Activated gamma-delta T cell (primary cell): ENCODE measurements at regions not wholly inside any gene's neighbourhood (a gene's known extent, or its start where the extent isn't known, plus 50 kb on each side); places are given as distances from the start of the nearest gene placed in this dataset.
"Not testable (repeated sequence)": the region's sequence is repeated elsewhere in the genome, so short reads cannot be mapped to it uniquely, and the experiment has no call there.

ENCODE experiments used
- DNase-seq: peaks from one replicate; lab custom pipeline; 2025; lab: John Stamatoyannopoulos, UW

DNA sequence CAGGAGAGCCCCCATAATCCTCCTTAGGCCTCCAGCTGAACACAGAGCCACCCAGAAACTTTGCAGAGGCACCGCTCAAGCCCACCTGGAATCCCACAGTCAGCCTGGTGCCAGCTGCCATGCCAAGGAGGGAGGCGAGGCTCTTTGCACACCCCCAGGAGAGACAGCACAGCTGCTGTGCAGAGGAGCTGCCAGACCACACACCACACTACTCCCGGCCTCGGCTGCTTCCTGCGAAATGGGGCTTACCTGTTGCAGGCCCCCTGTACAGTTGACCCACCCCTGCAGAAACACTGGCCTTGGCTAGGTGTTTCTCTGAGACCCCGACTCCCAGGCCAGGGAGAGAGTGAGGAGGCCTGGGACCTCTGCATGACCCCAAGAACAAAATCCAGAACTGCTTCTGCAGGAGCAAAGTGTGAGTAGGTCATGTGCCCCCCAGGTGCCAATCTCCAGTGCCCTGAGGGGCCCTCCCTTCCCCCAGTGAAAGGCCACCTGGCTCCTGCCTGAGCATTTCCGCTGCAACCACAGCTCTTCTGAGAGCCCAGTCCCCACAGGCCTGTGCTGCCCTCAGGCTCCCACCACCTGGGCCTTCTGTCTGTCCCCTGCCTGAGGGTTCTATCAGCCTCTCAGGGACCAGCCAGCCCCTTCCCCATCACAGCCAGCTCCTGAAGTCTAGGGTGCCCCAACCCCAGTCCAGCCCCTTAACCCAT, 580.4 kb downstream of the UQCRFS1 start:
- DNase-seq, result no peak

DNA sequence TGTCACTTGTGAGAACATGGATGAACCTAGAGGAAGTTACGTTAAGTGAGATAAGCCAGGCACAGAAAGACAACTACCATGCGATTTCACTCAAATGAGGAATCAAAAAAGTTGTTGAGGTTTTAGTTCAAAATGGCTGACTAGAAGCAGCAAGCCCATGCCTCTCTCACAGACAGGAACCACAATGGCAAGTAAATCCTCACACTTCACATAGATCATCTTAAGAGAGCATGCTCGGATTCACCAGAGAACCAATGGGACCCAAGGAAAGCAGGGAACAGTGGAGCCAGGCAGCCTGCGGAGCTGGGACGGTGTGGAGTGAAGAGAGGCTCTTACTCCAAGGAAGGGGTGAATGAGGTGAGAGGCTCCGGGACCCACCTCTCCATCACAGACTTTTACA, 581.0 kb downstream of the UQCRFS1 start:
- no peak for DNase-seq

DNA sequence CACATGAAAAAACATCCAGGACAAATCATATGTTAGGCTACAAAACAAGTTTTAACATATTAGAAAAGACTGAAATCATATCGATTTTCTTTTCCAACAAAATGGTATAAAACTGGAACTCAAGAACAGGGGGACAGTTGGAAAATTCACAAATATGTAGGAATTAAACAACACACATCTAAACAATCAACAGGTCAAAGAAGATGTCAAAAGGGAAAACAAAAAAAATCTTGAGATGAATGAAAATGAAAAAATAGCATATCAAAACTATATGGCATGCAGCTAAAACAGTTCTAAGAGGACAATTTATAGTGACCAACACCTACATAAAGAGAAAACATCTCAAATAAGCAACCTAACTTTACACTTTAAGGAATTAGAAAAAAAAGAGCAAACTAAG, 585.3 kb downstream of the UQCRFS1 start:
- DNase-seq, result no peak

DNA sequence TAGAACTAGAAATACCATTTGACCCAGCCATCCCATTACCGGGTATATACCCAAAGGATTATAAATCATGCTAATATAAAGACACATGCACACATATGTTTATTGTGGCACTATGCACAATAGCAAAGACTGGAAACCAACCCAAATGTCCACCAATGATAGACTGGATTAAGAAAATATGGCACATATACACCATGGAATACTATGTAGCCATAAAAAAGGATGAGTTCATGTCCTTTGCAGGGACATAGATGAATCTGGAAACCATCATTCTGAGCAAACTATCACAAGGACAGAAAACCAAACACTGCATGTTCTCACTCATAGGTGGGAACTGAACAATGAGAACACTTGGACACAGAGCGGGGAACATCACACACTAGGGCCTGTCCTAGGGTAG, 586.5 kb downstream of the UQCRFS1 start:
- DNase-seq, result not testable (repeated sequence)

DNA sequence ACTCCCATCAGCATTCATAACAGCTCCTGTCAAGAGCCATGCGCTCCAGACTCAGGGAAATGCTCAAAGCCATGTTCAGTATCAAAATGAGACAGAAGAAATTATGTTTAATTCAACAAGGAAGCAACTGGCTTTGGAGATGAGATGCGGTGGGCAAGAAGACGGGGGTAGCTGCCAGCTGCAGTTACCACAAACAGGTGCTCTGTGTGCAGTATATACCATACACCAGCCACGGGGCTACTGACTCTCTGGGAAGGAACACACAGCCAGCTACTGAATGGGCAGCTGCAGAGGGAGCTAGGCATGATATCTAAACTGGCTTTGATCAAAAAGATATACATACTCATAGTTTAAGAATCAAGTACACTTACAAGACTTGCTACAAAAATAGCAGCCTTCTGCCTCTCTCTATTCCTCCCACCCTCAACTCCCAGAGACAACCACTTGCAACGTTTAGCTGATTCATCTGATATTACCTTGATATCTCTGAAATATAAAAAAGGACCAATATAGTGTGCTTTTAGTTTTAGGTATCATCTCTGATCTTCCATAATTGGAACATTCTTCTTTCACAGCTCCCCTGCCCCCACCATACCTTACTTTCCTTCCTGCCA, 593.0 kb downstream of the UQCRFS1 start:
- DNase-seq, result no peak

DNA sequence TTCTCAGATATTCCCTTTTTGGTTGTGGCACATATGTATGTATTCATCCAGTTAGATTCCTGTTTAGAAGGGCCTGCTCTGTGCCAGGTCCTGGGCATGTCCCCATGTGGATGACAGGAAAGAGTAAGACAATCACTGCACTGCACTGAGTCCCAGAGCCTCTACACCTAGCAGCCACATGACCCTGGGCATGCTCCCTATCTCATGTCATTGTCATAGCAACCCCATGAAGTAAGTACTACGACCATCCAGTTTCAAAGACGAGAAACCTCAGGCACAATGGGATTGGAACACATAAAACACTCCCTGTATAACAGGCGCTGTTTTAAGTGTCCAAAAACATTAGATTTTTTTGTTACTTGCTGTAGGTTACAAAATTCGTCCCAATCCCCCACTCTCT, 594.4 kb downstream of the UQCRFS1 start:
- DNase-seq, result no peak

DNA sequence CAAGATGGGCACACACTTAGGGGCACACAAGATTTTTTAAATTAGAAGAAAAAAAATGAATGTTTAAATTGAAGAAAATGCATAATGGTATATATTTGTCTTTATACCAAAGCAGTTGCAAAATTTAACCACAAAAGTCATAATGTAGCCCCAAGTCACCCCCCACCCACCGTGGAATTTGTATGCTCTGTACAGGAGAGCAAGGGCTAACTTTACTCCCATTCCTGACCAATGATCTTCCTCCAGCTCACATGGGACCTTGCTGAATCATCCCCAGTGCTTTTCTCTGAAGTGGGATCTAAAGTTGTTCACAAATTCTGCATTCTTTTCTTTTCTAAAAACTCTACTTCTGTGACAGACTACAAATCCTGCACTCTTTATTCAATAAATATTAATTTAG, 597.0 kb downstream of the UQCRFS1 start:
- no peak for DNase-seq

DNA sequence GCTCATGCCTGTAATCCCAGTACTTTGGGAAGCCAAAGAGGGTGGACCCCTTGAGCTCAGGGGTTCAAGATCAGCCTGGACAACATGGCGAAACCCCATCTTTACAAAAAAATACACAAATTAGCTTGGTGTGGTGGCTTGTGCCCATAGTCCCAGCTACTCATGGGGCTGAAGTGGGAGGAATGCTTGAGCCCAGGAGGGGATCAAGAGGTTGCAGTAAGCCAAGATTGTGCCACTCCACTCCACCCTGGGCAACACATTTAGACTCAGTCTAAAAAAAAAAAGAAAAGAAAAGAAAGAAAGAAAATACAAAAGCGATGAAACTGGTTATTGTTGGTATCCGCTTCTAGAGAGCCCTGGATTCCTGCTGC, 597.4 kb downstream of the UQCRFS1 start:
- no peak for DNase-seq

DNA sequence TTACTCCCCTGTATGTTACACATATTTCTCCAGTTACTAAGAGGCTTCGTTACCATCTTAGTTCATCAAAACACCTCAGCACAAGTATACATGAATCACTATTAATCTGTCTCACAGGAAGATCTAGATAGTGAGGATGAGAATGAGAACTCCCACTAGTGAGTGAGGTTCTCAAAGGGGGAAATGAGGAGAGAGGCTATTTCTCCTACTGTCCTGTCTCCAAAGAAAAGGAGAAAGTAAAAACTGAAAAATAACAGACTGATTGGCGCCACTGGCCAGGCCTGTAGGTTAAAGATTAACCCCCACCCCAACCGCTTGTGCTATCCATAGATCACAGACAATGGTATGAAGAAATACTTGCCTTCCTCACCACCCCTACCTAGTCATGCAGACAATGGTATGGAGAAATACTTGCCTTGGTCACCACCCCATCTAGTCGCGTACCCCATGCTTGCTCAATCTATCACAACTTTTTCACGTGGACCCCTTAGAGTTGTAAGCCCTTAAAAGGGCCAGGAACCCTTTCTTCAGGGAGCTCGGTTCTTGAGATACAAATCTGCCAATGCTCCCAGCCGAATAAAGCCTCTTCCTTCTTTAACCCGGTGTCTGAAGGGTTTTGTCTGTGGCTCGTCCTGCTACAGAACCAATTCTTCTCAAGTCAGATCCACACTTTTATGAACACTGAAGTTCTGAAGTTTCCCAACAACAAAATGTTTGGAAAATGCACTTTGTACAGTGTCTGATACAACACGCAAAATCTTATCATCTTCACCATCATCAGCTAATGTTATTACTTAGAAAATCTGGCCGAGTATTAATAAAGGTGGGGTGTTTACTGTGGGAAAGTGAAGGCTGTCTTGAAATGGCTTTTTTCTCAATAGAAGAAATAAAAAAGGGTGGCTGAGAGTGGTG, 598.1 kb downstream of the UQCRFS1 start:
- DNase-seq, result no peak

DNA sequence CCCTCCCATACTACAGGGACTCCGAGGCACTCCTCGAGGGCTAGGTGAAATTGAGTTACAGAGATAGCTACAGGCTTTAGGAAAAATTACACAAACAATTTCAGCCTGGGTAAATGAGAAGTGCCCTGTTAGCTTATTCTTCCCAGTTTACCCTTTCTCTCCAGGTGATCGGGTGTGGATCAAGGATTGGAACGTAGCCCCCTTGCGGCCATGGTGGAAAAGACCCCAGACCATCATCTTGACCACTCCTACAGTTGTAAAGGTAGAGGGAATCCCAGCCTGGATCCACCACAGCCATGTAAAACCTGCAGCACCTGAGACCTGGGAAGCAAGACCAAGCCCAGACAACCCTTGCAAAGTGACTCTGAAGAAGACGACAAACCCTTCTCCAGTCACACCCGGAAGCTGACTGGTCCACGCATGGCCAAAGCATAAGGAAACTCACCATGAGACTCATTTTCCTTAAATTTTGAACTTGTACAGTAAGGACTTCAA, 600.6 kb downstream of the UQCRFS1 start:
- DNase-seq, result no peak

DNA sequence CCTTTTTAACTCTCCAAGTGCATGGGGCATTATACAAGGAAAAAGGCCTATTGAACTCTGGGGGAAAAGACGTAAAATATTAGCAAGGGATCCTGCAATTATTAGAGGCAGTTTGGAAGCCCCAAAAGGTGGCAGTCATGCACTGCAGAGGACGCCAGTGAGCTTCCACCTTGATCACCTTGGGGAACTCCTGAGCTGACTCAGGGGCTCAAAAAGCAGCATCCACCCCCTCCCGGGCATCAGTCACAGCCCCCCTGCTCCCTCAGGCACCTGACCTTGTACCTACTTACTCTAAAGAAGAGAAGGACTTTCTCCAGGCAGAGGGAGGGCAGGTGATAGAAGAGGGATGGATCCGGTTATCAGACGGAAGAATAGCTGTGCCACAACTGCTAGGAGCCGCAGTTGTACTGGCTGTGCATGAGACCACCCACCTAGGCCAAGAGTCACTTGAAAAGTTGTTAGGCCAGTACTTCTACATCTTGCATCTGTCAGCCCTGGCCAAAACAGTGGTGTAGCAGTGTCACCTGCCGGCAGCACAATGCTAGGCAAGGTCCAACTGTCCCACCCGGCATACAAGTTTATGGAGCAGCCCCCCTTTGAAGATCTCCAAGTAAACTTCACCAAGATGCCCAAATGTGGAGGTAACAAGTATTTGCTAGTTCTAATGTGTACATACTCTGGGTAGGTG, 601.6 kb downstream of the UQCRFS1 start:
- DNase-seq, result not testable (repeated sequence)

DNA sequence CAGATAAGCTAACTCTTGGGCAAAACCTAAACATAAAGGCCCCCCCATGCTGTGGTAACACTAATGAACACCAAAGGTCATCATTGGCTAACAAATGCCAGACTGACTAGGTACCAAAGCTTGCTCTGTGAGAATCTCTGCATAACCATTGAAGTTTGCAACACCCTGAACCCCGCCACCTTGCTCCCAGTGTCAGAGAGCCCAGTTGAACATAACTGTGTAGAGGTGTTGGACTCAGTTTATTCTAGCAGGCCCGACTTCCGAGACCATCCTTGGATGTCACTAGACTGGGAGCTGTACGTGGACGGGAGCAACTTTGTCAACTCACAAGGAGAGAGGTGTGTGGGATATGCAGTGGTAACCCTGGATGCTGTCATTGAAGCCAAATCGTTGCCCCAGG, 602.2 kb downstream of the UQCRFS1 start:
- DNase-seq, result no peak

DNA sequence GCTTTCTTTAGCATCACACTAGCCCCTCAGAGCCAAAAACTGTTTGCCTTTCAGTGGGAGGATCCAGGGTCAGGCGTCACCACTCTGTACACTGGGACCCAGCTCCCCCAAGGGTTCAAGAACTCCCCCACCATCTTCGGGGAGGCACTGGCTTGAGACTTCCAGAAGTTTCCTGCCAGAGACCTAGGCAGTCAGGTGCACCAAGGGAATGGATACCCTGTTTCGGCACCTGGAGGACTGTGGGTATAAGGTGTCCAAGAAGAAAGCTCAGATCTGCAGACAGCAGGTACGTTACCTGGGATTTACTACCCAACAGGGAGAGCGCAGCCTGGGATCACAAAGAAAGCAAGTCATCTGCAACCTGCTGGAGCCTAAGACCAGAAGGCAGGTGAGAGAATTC, 603.0 kb downstream of the UQCRFS1 start:
- DNase-seq, result no peak

DNA sequence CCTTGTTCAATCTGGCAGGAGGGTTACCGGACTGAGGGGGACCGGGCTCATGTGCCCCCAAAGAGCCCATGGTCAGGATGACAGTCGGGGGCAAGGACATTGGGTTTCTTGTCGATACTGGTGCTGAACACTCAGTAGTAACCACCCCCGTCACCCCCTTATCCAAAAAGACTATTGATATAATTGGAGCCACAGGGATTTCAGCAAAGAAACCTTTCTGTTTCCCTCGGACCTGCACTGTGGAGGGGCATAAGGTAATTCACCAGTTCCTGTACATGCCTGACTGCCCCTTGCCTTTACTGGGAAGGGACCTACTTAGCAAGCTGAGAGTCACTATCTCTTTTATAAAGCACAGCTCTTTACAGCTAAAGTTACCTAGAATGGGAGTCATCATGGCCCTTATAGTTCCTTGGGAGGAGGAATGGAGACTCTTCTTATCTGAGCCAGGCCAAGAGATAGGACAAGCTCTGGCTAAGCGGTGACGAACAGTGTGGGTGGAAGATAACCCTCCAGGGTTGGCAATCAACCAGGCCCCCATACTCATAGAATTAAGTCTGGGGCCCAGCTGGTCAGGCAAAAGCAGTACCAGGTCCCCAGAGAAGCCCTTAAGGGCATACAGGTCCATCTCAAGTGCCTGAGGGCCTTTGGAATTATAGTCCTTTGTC, 603.7 kb downstream of the UQCRFS1 start:
- no peak for DNase-seq

DNA sequence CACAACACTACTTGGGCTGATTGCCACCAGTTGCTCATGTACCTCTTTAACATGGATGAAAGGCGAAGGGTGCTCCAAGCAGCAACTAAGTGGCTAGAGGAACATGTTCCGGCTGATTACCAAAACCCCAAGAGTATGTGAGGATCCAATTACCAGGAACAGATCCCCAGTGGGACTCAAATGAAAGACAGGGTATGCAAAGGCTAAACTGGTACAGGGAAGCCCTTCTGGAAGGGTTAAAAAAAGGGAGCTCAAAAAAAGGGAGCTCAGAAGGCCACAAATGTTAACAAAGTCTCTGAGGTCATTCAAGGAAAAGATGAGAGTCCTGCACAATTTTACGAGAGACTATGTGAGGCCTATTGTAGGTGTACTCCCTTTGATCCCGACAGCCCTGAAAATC, 604.7 kb downstream of the UQCRFS1 start:
- no peak for DNase-seq

DNA sequence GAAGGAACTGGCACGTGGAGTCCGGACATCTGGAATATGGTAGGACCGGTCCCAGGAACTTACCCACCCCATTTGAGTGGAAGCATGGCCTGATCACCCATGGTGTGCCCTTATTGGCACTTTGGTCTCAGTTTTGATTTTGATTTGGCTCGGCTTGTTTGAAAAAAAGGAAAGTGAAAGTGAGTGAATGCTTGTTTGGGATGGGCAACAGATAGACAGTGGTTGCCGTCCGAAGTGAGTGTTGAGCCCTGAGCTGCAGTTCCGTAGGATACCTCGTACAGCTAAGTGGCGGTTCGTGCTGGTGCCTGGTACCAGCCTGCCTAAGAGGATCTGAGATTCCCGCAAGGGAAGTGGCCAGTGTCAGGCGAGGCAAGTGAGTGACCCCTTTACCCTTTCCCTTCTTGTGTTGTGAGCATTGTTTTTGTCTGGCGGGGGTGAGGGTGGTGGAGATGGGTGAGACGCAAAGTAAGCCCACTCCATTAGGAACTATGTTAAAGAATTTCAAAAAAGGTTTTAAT, 605.8 kb downstream of the UQCRFS1 start:
- no peak for DNase-seq

DNA sequence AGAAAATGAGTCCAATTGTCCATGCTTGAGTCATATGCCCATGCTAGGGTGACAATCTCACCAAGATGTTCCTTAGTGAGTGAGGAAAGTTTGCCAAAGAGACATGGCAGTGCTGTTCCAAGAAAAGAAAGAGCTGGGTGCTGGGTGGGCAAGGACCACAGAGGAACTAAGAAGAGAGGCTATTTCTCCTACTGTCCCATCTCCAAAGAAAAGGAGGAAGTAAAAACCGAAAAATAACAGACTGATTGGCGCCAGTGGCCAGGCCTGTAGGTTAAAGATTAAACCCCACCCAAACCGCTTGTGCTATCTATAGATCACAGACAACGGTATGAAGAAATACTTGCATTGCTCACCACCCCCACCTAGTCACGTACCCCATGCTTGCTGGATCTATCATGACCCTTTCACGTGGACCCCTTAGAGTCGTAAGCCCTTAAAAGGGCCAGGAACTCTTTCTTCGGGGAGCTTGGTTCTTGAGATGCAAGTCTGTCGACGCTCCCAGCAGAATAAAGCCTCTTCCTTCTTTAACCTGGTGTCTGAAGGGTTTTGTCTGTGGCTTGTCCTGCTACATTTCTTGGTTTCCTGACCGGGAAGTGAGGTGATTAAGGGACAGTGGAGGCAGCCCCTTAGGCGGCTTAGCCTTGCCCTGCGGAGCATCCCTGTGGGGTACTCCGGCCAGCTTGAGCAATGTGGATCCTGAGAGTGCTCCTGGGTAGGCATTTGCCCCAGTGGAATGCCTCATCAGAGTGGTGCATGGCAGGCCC, 606.5 kb downstream of the UQCRFS1 start:
- DNase-seq, result no peak

DNA sequence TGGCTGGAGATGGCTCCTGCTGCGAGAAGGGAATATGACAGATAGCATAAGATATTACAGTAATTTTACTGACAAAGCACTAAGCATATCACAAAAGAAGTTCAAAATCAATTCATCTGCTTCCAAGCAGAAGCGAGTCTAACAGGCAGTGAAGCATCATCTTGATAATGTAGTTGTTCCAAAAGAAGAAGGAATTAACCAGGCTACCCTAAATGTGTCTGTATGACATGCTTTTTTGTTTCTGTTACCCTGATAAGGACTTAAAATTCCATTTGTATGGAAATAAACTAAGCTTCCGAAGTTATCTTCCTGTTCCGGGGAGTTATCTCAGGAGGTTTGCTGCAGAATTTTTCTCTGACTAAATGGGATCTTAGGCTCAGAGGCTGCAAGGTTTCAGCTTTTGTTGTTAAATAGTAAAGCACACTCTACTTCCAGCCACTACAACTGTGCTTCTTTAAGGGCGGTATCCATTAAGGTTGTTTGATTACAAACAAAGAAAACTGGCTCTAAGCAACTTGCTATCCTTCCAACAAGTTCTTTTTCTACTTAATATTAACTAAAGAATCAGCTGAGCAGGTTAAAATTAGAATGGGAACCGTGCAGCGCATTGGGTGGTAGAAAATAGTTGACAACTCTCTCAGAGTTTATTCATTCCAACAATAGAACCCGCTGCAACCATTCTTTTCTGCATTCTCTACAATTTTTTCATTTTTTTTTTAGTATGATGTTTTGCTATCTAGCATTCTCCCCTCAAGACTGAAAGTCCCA, 607.3 kb downstream of the UQCRFS1 start:
- DNase-seq, result no peak

DNA sequence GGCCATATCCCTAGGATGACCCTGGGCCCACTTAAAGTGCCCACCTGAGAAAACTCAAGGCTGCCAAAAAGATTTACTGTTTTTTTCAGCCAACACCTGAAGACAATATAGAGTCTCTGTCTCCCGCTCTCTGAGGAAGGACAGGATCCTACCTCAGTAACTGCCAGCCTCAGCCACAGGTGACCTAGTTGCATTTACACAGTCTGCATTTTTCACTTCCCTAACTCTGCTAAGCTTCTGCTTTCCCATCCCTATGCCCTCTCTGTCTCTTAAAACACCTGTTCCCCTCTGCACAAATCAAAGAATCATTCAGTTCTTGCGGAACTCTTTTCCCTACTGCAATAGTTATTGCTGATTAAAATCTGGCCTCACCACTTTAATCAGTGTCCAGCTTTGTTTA, 609.5 kb downstream of the UQCRFS1 start:
- no peak for DNase-seq
